Activated T-cell treated with anti-CD3 and anti-CD28 coated beads for 1 hour (primary cell): ENCODE measurements at regions not wholly inside any gene's neighbourhood (a gene's known extent, or its start where the extent isn't known, plus 50 kb on each side); places are given as distances from the start of the nearest gene placed in this dataset.
"Not testable (repeated sequence)": the region's sequence is repeated elsewhere in the genome, so short reads cannot be mapped to it uniquely, and the experiment has no call there.

Experiments
- DNase-seq: peaks from one replicate; pipeline ENCODE4 v3.0.0-alpha.2; 2020; ENCODE audit warnings: low read depth

GRCh38 chr10:52604131-52604530 lies 168.5 kb downstream of the MBL2 start:
- not testable (repeated sequence) for DNase-seq

- DNase-seq = no peak
These were observed 163.5 kb downstream of the MBL2 start for GRCh38 chr10:52609071-52609470.

- no peak for DNase-seq
These were observed 162.9 kb downstream of the MBL2 start for GRCh38 chr10:52609626-52610240.

- no peak for DNase-seq
These were observed 157.3 kb downstream of the MBL2 start for GRCh38 chr10:52615331-52615730.

- no peak for DNase-seq
These were observed 156.7 kb downstream of the MBL2 start for GRCh38 chr10:52615756-52616394.

GRCh38 chr10:52616395-52616764 lies 156.2 kb downstream of the MBL2 start:
- DNase-seq = no peak

GRCh38 chr10:52617346-52617745 lies 155.2 kb downstream of the MBL2 start:
- DNase-seq = no peak

- no peak for DNase-seq
These were observed 153.5 kb downstream of the MBL2 start for GRCh38 chr10:52619052-52619451.

- DNase-seq = no peak
These were observed 150.9 kb downstream of the MBL2 start for GRCh38 chr10:52621635-52622079.

GRCh38 chr10:52623761-52624160 lies 148.8 kb downstream of the MBL2 start:
- DNase-seq = no peak

- DNase-seq = no peak
These were observed 145.3 kb downstream of the MBL2 start for GRCh38 chr10:52627279-52627678.

GRCh38 chr10:52631146-52631545 lies 141.4 kb downstream of the MBL2 start:
- DNase-seq = no peak

- DNase-seq = no peak
These were observed 140.9 kb downstream of the MBL2 start for GRCh38 chr10:52631648-52632047.

- DNase-seq = no peak
These were observed 140.0 kb downstream of the MBL2 start for GRCh38 chr10:52632591-52632990.

GRCh38 chr10:52633266-52633665 lies 139.3 kb downstream of the MBL2 start:
- no peak for DNase-seq

GRCh38 chr10:52635651-52636050 lies 136.9 kb downstream of the MBL2 start:
- DNase-seq = no peak

- no peak for DNase-seq
These were observed 135.7 kb downstream of the MBL2 start for GRCh38 chr10:52636874-52637273.

- DNase-seq = no peak
These were observed 135.0 kb downstream of the MBL2 start for GRCh38 chr10:52637592-52637991.

- no peak for DNase-seq
These were observed 132.9 kb downstream of the MBL2 start for GRCh38 chr10:52639652-52640051.

GRCh38 chr10:52642208-52642607 lies 130.4 kb downstream of the MBL2 start:
- DNase-seq = no peak

- peak; percentile 1 for DNase-seq
These were observed 128.0 kb downstream of the MBL2 start for GRCh38 chr10:52644373-52645186.

- no peak for DNase-seq
These were observed 127.3 kb downstream of the MBL2 start for GRCh38 chr10:52645187-52645758.

- no peak for DNase-seq
These were observed 123.1 kb downstream of the MBL2 start for GRCh38 chr10:52649511-52649910.
